ENCODE measurements at regions not wholly inside any gene's neighbourhood (a gene's known extent, or its start where the extent isn't known, plus 50 kb on each side); places are given as distances from the start of the nearest gene placed in this dataset.
"Not testable (repeated sequence)": the region's sequence is repeated elsewhere in the genome, so short reads cannot be mapped to it uniquely, and the experiment has no call there.

- not testable (repeated sequence) for TF ChIP-seq CTCF (conservative IDR thresholded peaks at IDR 0.05; ENCODE audit: low read length); EZH2phosphoT487 (IDR thresholded peaks at IDR 0.05; ENCODE audit: borderline replicate concordance)
Observed at GRCh38 chr1:230566532-230567220, 75.6 kb upstream of the COG2 start.

Data from Loucy (cell line).